Liver (tissue), 3 donors: ENCODE measurements at regions not wholly inside any gene's neighbourhood (a gene's known extent, or its start where the extent isn't known, plus 50 kb on each side); places are given as distances from the start of the nearest gene placed in this dataset.

Experiments
- SP1 ChIP-seq: IDR thresholded peaks from 2 replicates; pipeline ENCODE4 v1.6.1; 2018; ENCODE audit warnings: antibody characterized with exemption, mild to moderate bottlenecking
- TAF1 ChIP-seq: conservative IDR thresholded peaks from 2 replicates; pipeline ENCODE4 v1.6.1; 2016; ENCODE audit warnings: antibody characterized with exemption, mild to moderate bottlenecking
- TF ChIP-seq, protein P1 (sequence below): fragments of 150-350 bp; IDR thresholded peaks from 2 replicates; pipeline ENCODE4 v1.5.1; 2017; ENCODE audit warnings: improper control_type of control experiment, low read depth, low read length; ENCODE audit not compliant: missing input control
- donor health status: healthy.
- donor health status: healthy.

DNA sequence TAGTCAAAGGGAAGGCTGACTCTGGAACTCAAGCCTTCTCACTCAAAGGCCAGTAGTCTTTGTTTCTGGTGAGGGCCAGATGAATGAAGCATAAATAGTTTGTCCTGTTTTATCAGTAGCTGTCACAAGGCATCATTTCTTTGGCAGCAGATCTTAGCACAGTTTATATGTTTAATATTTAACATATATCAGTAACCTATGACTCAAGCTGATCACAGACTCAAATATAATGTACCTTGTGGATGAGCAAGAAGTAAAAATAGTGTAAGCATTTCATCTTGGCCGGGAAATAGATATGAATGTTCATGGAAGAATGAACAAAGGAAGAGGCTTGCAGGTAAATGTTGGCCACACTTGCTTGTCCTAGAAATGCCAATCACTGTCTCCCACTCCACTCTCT lies 158.3 kb upstream of the BMP4 start:
- TF ChIP-seq SP1 = no peak
- no peak for TF ChIP-seq TAF1
- TF ChIP-seq, protein P1, sequence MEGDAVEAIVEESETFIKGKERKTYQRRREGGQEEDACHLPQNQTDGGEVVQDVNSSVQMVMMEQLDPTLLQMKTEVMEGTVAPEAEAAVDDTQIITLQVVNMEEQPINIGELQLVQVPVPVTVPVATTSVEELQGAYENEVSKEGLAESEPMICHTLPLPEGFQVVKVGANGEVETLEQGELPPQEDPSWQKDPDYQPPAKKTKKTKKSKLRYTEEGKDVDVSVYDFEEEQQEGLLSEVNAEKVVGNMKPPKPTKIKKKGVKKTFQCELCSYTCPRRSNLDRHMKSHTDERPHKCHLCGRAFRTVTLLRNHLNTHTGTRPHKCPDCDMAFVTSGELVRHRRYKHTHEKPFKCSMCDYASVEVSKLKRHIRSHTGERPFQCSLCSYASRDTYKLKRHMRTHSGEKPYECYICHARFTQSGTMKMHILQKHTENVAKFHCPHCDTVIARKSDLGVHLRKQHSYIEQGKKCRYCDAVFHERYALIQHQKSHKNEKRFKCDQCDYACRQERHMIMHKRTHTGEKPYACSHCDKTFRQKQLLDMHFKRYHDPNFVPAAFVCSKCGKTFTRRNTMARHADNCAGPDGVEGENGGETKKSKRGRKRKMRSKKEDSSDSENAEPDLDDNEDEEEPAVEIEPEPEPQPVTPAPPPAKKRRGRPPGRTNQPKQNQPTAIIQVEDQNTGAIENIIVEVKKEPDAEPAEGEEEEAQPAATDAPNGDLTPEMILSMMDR = no peak
